ENCODE measurements at regions not wholly inside any gene's neighbourhood (a gene's known extent, or its start where the extent isn't known, plus 50 kb on each side); places are given as distances from the start of the nearest gene placed in this dataset.

DNA sequence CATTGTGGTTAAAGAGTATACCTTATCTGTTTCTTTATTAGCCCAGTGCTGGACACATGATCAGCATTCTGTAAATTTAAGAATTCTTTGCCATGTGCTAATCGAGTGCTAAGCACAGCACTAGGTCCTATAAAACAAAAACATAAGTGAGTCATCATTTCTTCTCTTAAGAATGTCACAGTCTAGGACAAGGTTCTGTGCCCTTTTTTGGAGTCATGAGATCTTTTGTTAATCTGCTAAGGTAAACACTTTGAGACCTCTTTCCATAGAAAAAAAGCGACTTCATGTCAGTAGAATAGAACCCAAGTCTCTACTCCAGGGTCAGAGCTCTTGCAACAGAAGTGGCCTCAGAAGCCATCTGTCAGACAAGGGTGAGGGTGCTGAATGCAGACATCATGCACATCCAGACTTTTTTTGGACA, 70.0 kb upstream of the NFIA start:
- CTCF ChIA-PET, result interaction anchor here (0.6 to 1.4 kb wide), 3 partner anchors 33 to 1059 kb away, joined by 3 to 9 read pairs (median 5); no protein-coding TSS in a partner anchor

GRCh38 chr1:61011561-61012263, 70.6 kb upstream of the NFIA start:
- CTCF ChIA-PET, result interaction anchor here (0.6 to 1.4 kb wide), 2 partner anchors 32 to 174 kb away, joined by 3 to 9 read pairs; no protein-coding TSS in a partner anchor
- H3K27me3 ChIP-seq (ENCODE audit: control insufficient read depth, insufficient read depth, low read length), result peaks cover 3% of the 10 kb centered on the region
- POLR2A ChIA-PET, result no interaction called here
- H3K9me3 ChIP-seq (ENCODE audit: control insufficient read depth, insufficient read depth, low read length), result no peaks in the 10 kb centered on the region
- no peak overlapping the region for H3K4me3 ChIP-seq (ENCODE audit: low read depth, low read length)
- TF ChIP-seq, protein P1, sequence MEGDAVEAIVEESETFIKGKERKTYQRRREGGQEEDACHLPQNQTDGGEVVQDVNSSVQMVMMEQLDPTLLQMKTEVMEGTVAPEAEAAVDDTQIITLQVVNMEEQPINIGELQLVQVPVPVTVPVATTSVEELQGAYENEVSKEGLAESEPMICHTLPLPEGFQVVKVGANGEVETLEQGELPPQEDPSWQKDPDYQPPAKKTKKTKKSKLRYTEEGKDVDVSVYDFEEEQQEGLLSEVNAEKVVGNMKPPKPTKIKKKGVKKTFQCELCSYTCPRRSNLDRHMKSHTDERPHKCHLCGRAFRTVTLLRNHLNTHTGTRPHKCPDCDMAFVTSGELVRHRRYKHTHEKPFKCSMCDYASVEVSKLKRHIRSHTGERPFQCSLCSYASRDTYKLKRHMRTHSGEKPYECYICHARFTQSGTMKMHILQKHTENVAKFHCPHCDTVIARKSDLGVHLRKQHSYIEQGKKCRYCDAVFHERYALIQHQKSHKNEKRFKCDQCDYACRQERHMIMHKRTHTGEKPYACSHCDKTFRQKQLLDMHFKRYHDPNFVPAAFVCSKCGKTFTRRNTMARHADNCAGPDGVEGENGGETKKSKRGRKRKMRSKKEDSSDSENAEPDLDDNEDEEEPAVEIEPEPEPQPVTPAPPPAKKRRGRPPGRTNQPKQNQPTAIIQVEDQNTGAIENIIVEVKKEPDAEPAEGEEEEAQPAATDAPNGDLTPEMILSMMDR (IDR thresholded peaks at IDR 0.05; ENCODE audit: low read depth, low read length), result no peak
- DNase-seq (ENCODE audit: low read depth, low spot score), result no peak
- H3K27ac ChIP-seq (ENCODE audit: low read depth, low read length), result no peak overlapping the region

More for the DNA sequence above, 70.0 kb upstream of the NFIA start:
- POLR2A ChIA-PET, result no interaction called here
- Histone ChIP-seq H3K9me3 (ENCODE audit: control insufficient read depth, insufficient read depth, low read length) (no peaks in the 10 kb centered on the region), H3K27me3 (ENCODE audit: control insufficient read depth, insufficient read depth, low read length) (peaks cover 2% of the 10 kb centered on the region), H3K4me3 (ENCODE audit: low read depth, low read length) (no peak overlapping the region), H3K27ac (ENCODE audit: low read depth, low read length) (no peak overlapping the region)
- no peak for DNase-seq (ENCODE audit: low read depth, low spot score)
- TF ChIP-seq, protein P1 (IDR thresholded peaks at IDR 0.05; ENCODE audit: low read depth, low read length), result no peak

DNA sequence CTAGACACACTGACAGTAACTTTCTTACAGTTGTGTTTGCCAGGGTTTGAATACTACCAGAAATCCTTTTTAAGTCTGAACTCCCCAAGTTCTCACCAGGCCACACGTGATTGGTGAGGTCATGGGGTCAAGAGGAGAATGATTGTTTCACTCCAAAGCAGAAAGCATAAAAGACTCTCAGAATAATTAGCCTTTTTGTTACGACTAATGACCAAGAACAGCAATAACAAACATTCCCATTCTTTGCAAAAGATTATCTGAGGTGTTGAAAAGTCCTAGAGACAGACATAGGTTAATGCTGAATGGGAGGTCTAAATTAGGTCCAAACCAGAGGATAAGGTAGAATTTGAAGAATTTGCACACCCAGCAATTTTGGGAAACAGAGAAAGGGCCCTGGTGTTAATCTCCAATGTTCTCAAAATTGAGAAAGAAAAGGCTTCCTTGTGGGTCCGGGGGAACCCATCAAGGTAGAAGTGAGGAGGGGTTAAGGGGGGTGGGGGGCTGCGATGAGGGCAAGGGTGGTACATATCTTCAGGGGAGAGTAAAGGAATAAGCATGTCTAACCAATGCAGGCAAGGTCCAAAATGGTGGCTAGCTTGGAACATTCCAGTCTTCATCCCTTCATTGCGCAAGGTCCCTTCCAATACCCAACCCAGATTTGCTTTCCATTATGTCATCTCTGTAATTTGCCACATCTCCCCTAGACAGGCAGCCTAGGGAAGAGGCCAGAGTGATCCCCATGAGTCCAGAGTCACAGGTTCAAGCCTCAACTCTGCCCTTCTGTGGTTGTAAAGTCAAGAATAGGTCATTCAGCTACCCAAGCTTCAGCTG, 74.6 kb upstream of the NFIA start:
- Histone ChIP-seq H3K4me3 (ENCODE audit: low read depth, low read length) (no peak overlapping the region), H3K9me3 (ENCODE audit: control insufficient read depth, insufficient read depth, low read length) (no peaks in the 10 kb centered on the region), H3K27me3 (ENCODE audit: control insufficient read depth, insufficient read depth, low read length) (peaks cover 5% of the 10 kb centered on the region), H3K27ac (ENCODE audit: low read depth, low read length) (no peak overlapping the region)
- TF ChIP-seq, protein P1 (IDR thresholded peaks at IDR 0.05; ENCODE audit: low read depth, low read length), result no peak
- POLR2A ChIA-PET, result no interaction called here
- CTCF ChIA-PET, result no interaction called here
- DNase-seq (ENCODE audit: low read depth, low spot score), result no peak

GRCh38 chr1:61005614-61006580, 76.5 kb upstream of the NFIA start:
- ChIA-PET CTCF (no interaction called here), POLR2A (no interaction called here)
- Histone ChIP-seq H3K9me3 (ENCODE audit: control insufficient read depth, insufficient read depth, low read length) (no peaks in the 10 kb centered on the region), H3K4me3 (ENCODE audit: low read depth, low read length) (no peak overlapping the region), H3K27me3 (ENCODE audit: control insufficient read depth, insufficient read depth, low read length) (peaks cover 5% of the 10 kb centered on the region), H3K27ac (ENCODE audit: low read depth, low read length) (no peak overlapping the region)
- TF ChIP-seq, protein P1 (IDR thresholded peaks at IDR 0.05; ENCODE audit: low read depth, low read length), result no peak
- DNase-seq (ENCODE audit: low read depth, low spot score), result no peak
